ENCODE measurements at regions not wholly inside any gene's neighbourhood (a gene's known extent, or its start where the extent isn't known, plus 50 kb on each side); places are given as distances from the start of the nearest gene placed in this dataset.

- Histone ChIP-seq H3K4me1 (replicated peaks in 1 of 4; ENCODE audit: control insufficient read depth in 3 of 4, insufficient read depth in 4 of 4, low read length in 3 of 4) (no peaks in the 10 kb centered on the region), H4K20me1 (replicated peaks in 1 of 2; ENCODE audit: control insufficient read depth in 1 of 2, insufficient read depth in 2 of 2, low read length in 2 of 2) (no peaks in the 10 kb centered on the region), H2BK120ac (replicated peaks; ENCODE audit: low read depth, low read length) (no peak overlapping the region), H2AK5ac (ENCODE audit: low read depth, low read length) (no peak overlapping the region), H3K4ac (replicated peaks; ENCODE audit: insufficient read length, low read depth, low read length) (no peak overlapping the region), H2AFZ (ENCODE audit: low read length) (no peak overlapping the region), H3K14ac (ENCODE audit: insufficient read length) (no peak overlapping the region), H3K23ac (ENCODE audit: insufficient read length) (no peak overlapping the region), H4K5ac (ENCODE audit: insufficient read length, low read depth, low read length) (no peak overlapping the region), H4K8ac (ENCODE audit: extremely low read depth, insufficient read depth, low read length) (no peak overlapping the region), H3K4me3 (ENCODE audit: extremely low read depth in 1 of 4, insufficient read depth in 2 of 4, low read depth in 3 of 4, low read length in 4 of 4) (no peak overlapping the region), H2BK20ac (ENCODE audit: low read length) (no peak overlapping the region), H3K27ac (ENCODE audit: low read depth, low read length) (no peak overlapping the region), H3K9ac (replicated peaks in 1 of 4; ENCODE audit: extremely low read depth in 1 of 4, low read depth in 3 of 4, low read length in 3 of 4) (no peak overlapping the region), H2BK15ac (ENCODE audit: low read length) (no peak overlapping the region), H2BK12ac (ENCODE audit: low read depth, low read length) (no peak overlapping the region), H3K79me2 (ENCODE audit: control insufficient read depth in 1 of 2, insufficient read depth in 2 of 2, low read length in 2 of 2) (no peaks in the 10 kb centered on the region), H3K4me2 (ENCODE audit: insufficient read depth in 1 of 2, low read depth in 2 of 2, low read length in 2 of 2) (no peak overlapping the region), H2BK5ac (ENCODE audit: low read depth, low read length) (no peak overlapping the region), H3K23me2 (ENCODE audit: low read depth, low read length) (no peaks in the 10 kb centered on the region), H3K27me3 (replicated peaks in 1 of 4; ENCODE audit: control insufficient read depth in 3 of 4, extremely low read depth in 1 of 4, insufficient read depth in 3 of 4, low read length in 3 of 4) (no peaks in the 10 kb centered on the region), H3K36me3 (ENCODE audit: control insufficient read depth in 2 of 4, insufficient read depth in 4 of 4, low read length in 3 of 4) (no peaks in the 10 kb centered on the region), H3K56ac (replicated peaks; ENCODE audit: insufficient read length, low read depth, low read length) (no peak overlapping the region), H4K91ac (replicated peaks; ENCODE audit: insufficient read length, low read length) (no peak overlapping the region), H3K79me1 (ENCODE audit: low read depth, low read length) (no peaks in the 10 kb centered on the region), H3K9me3 (ENCODE audit: insufficient read depth in 2 of 2, low read depth in 1 of 2, low read length in 1 of 2) (no peaks in the 10 kb centered on the region), H3K18ac (ENCODE audit: extremely low read depth, low read length) (no peak overlapping the region)
- WGBS, 2 experiments (ENCODE audit: extremely low coverage in 1 of 2, insufficient coverage in 1 of 2, insufficient read length in 1 of 2, insufficient replicate concordance in 2 of 2, low coverage in 1 of 2, low lambda C conversion rate in 2 of 2, missing lambda C conversion rate in 1 of 2), result 90% methylated on average over 2 of the region's 2 CpGs; no CpG with 5 or more reads in 1 of the 2 experiments
- ChIA-PET CTCF (ENCODE audit: partially characterized antibody) (no interaction called here), POLR2A (ENCODE audit: partially characterized antibody) (no interaction called here)
- no peak for DNase-seq (ENCODE audit: low read depth in 1 of 2, low spot score in 2 of 2)
- no peak for FAIRE-seq
- no peak for TF ChIP-seq CHD7 (IDR thresholded peaks at IDR 0.05; ENCODE audit: insufficient replicate concordance, low read length)
Measured at GRCh38 chr1:222955964-222956363, 141.1 kb downstream of the DISP1 start.
